GM23248 (cell line): ENCODE measurements at regions not wholly inside any gene's neighbourhood (a gene's known extent, or its start where the extent isn't known, plus 50 kb on each side); places are given as distances from the start of the nearest gene placed in this dataset.
"Not testable (repeated sequence)": the region's sequence is repeated elsewhere in the genome, so short reads cannot be mapped to it uniquely, and the experiment has no call there.

ENCODE experiments used
- DNase-seq: peaks from one replicate; pipeline ENCODE4 v3.0.0-alpha.2; 2015
- H2AFZ ChIP-seq: fragments of 200-600 bp; sonication (generic); 2 replicates; pipeline ENCODE4 v1.6.1; 2016; ENCODE audit warnings: antibody characterized with exemption
- H3F3A ChIP-seq: fragments of 200-600 bp; sonication (generic); 2 replicates; pipeline ENCODE4 v1.6.1; 2016; ENCODE audit warnings: mild to moderate bottlenecking, antibody characterized with exemption, mixed run types; ENCODE audit not compliant: insufficient read depth
- H3K27ac ChIP-seq: fragments of 200-600 bp; sonication (generic); 2 replicates; pipeline ENCODE4 v1.5.1; 2016; ENCODE audit warnings: mild to moderate bottlenecking
- H3K27me3 ChIP-seq: fragments of 200-600 bp; sonication (generic); replicated peaks from 2 replicates; pipeline ENCODE4 v1.6.1; 2016; ENCODE audit warnings: mild to moderate bottlenecking; ENCODE audit not compliant: insufficient read depth
- H3K36me3 ChIP-seq: fragments of 200-600 bp; sonication (generic); 2 replicates; pipeline ENCODE4 v1.6.1; 2016; ENCODE audit warnings: low read depth, mild to moderate bottlenecking
- H3K4me1 ChIP-seq: fragments of 200-600 bp; sonication (generic); 2 replicates; pipeline ENCODE4 v1.6.1; 2016; ENCODE audit warnings: mild to moderate bottlenecking; ENCODE audit not compliant: insufficient read depth
- H3K4me2 ChIP-seq: fragments of 200-600 bp; sonication (generic); one replicate; pipeline ENCODE4 v1.6.1; 2016; ENCODE audit warnings: mild to moderate bottlenecking; ENCODE audit not compliant: unreplicated experiment
- H3K4me3 ChIP-seq: fragments of 200-600 bp; sonication (generic); 2 replicates; pipeline ENCODE4 v1.5.1; 2016; ENCODE audit warnings: mild to moderate bottlenecking
- H3K79me2 ChIP-seq: fragments of 200-600 bp; sonication (generic); 2 replicates; pipeline ENCODE4 v1.6.1; 2016; ENCODE audit warnings: mild to moderate bottlenecking; ENCODE audit not compliant: insufficient read depth
- H3K9ac ChIP-seq: fragments of 200-600 bp; sonication (generic); 2 replicates; pipeline ENCODE4 v1.6.1; 2016; ENCODE audit warnings: mild to moderate bottlenecking
- H3K9me2 ChIP-seq: fragments of 200-600 bp; sonication (generic); 2 replicates; pipeline ENCODE4 v1.6.1; 2016; ENCODE audit warnings: mixed run types, mild to moderate bottlenecking, moderate library complexity; ENCODE audit not compliant: insufficient read depth
- H3K9me3 ChIP-seq: fragments of 200-600 bp; sonication (generic); one replicate; pipeline ENCODE4 v1.6.1; 2017; ENCODE audit warnings: low read depth
- H4K20me1 ChIP-seq: fragments of 200-600 bp; sonication (generic); 2 replicates; pipeline ENCODE4 v1.6.0; 2016; ENCODE audit not compliant: insufficient read depth
- EZH2 ChIP-seq: fragments of 200-600 bp; sonication (generic); IDR thresholded peaks from 2 replicates; pipeline ENCODE4 v1.6.1; 2018; ENCODE audit warnings: antibody characterized with exemption, mild to moderate bottlenecking; ENCODE audit not compliant: insufficient read depth, poor library complexity, severe bottlenecking
- EZH2phosphoT487 ChIP-seq: fragments of 200-600 bp; sonication (generic); IDR thresholded peaks from 2 replicates; pipeline ENCODE4 v1.6.1; 2018; ENCODE audit warnings: antibody characterized with exemption, moderate library complexity, mild to moderate bottlenecking, low read depth; ENCODE audit not compliant: insufficient read depth
- WGBS, 2 experiments: methylation state at CpG; one replicate each; pipeline ENCODE4 v1.1.6; 2015 to 2017; ENCODE audit warnings: low lambda C conversion rate in 2 of 2, low coverage in 1 of 2; ENCODE audit errors: missing lambda C conversion rate in 2 of 2; 5-methylcytosine and 5-hydroxymethylcytosine counted together
- in situ Hi-C: fragments of 300-500 bp; cut with MboI; formaldehyde crosslinking; loops from 2 replicates; pipeline ENCODE4 v1.15.0; 2020

DNA sequence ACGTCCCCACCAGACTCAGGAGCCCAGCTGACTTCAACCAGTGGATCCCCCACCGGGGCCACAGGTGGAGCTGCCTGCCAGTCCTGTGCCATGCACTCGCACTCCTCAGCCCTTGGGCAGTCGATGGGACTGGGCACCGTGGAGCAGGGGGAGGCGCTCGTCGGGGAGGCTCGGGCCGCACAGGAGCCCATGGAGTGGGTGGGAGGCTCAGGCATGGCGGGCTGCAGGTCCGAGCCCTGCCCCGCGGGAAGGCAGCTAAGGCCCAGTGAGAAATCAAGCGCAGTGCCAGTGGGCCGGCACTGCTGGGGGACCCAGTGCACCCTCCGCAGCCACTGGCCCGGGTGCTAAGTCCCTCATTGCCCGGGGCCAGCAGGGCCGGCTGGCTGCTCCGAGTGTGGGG is 52.3 kb upstream of the LRRC30 start:
- not testable (repeated sequence) for H3K4me2 ChIP-seq, H4K20me1 ChIP-seq, H3K79me2 ChIP-seq, H3K9me3 ChIP-seq, H3K9me2 ChIP-seq, H3K36me3 ChIP-seq, H2AFZ ChIP-seq, H3K27me3 ChIP-seq, H3K9ac ChIP-seq, H3K4me1 ChIP-seq, DNase-seq, H3K4me3 ChIP-seq, H3F3A ChIP-seq, H3K27ac ChIP-seq
- WGBS, 2 experiments: 81 to 89% methylated on average over 16 to 20 of the region's 21 CpGs
- in situ Hi-C loops: loop anchor here (10.0 to 25.0 kb wide), 3 partner anchors 144 to 616 kb away; no protein-coding TSS in a partner anchor

DNA sequence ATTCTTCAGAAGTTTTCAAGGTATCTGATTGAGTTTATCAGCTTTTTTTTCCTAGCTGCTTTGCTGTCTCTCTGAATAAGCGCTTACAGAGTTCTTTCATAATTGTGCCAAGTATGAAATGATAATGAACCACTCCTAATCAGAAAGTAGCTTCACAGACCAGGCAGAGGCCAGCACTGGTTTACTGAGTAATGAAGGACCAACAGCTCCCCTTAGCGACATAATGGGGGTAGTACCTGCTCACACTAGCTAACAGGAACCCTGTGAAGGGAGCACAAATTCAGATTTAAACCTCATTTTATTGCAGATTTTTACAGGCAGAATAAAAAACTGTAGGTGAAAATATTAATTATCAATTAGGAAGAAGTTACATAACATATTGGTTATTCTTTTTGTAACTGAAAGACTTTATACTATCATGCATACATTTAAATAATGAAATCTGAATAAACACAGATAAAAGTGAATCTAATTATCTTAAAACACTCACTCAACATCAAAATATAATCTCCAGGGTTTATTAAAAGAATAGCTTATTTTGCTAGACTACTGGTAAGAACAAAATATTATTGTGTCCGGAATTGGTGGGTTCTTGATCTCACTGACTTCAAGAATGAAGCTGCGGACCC is 53.7 kb upstream of the LRRC30 start:
- H3K27me3 ChIP-seq: peaks cover 6% of the 10 kb centered on the region
- H3K9me2 ChIP-seq: no peaks in the 10 kb centered on the region
- no peaks in the 10 kb centered on the region for H3K36me3 ChIP-seq
- H3F3A ChIP-seq: no peaks in the 10 kb centered on the region
- no peak overlapping the region for H3K4me2 ChIP-seq
- WGBS, 2 experiments: 44 to 48% methylated on average over 4 of the region's 4 CpGs
- no peaks in the 10 kb centered on the region for H3K4me1 ChIP-seq
- 0 out of 2 replicates have a peak overlapping the region, but pooled peaks have one; percentile 13 for H3K9ac ChIP-seq
- no peaks in the 10 kb centered on the region for H4K20me1 ChIP-seq
- H3K27ac ChIP-seq: no peak overlapping the region
- no peak for TF ChIP-seq EZH2
- TF ChIP-seq EZH2phosphoT487: no peak
- no peaks in the 10 kb centered on the region for H3K9me3 ChIP-seq
- DNase-seq: peak; percentile 86
- in situ Hi-C loops: loop anchor here (10.0 to 25.0 kb wide), 3 partner anchors 142 to 615 kb away; no protein-coding TSS in a partner anchor
- H3K79me2 ChIP-seq: no peaks in the 10 kb centered on the region
- H2AFZ ChIP-seq: peak overlapping the region; percentile 51
- no peak overlapping the region for H3K4me3 ChIP-seq

DNA sequence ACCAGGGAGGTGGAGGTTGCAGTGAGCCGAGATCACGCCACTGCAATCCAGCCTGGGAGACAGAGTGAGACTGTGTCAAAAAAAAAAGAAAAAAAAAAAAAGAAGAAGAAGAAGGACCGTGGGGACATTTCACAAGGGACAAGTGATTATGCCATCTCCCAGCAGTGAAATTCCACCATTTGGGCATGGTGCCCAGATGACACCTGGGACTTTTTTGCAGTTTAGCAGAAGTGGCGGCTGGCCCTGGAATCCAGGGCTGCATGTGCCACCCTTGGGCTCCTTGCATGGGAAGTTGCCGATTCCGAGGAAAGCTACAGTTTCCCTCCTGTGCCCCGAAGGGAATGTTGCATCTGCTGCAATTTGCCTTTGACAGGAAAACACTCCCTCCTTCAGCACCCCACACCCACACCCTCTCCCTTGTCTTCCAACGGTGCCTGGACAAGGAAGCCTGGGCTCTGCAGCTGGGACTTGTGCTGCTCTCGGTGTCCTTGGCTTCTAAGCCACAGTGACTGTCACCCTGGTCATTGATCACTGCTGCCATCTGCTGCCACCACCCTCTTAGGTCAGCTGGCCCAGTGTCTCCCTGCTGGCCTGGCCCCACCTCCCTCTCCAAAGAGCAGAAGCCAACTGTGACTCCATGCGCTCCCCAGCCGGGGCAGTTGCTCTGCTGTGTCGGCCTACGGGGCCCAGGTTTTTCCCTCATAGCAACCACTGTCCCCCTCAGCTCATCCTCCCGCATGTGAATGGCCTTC is 56.4 kb upstream of the LRRC30 start:
- Histone ChIP-seq H3K27ac (no peak overlapping the region), H3K9me2 (no peaks in the 10 kb centered on the region), H2AFZ (no peak overlapping the region), H3K4me3 (no peak overlapping the region), H3K4me2 (no peak overlapping the region), H3K9ac (no peak overlapping the region), H3K9me3 (no peaks in the 10 kb centered on the region), H3F3A (no peaks in the 10 kb centered on the region), H4K20me1 (no peaks in the 10 kb centered on the region), H3K4me1 (no peaks in the 10 kb centered on the region), H3K79me2 (no peaks in the 10 kb centered on the region), H3K27me3 (no peaks in the 10 kb centered on the region), H3K36me3 (no peaks in the 10 kb centered on the region)
- peak; percentile 36 for DNase-seq
- TF ChIP-seq EZH2: no peak
- no peak for TF ChIP-seq EZH2phosphoT487
- WGBS, 2 experiments: 59 to 63% methylated on average over 13 to 14 of the region's 14 CpGs
- in situ Hi-C loops: loop anchor here (10.0 to 25.0 kb wide), 3 partner anchors 140 to 612 kb away; no protein-coding TSS in a partner anchor

DNA sequence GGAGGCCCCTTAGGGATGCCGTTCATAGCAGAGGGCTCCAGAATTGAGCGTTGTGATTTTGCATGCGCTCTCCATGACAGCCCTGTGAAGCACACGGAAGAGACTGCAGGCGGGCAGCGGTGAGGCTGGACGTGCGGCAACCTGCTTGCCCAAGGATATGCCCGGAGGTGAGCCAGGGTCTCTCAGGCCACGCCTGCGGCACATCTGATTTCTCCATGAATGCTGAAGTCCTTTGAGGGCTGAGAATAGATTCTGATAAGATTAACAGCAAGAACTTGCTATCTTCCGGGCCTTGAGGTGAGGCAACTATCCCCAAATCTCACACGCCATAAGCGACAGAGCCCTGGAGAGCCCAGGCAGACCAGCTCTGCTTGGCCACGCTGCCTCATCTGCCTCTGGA is 55.6 kb upstream of the LAMA1 start:
- 97% methylated on average over 14 to 15 of the region's 15 CpGs for WGBS, 2 experiments

More for the DNA sequence above, 55.6 kb upstream of the LAMA1 start:
- Histone ChIP-seq H3K27ac (no peak overlapping the region), H3K27me3 (no peaks in the 10 kb centered on the region), H3K4me1 (no peaks in the 10 kb centered on the region), H3K9me2 (no peaks in the 10 kb centered on the region), H4K20me1 (no peaks in the 10 kb centered on the region), H3K36me3 (no peaks in the 10 kb centered on the region), H2AFZ (no peak overlapping the region), H3K4me2 (no peak overlapping the region), H3K9me3 (no peaks in the 10 kb centered on the region), H3K9ac (no peak overlapping the region), H3K4me3 (no peak overlapping the region), H3K79me2 (no peaks in the 10 kb centered on the region), H3F3A (no peaks in the 10 kb centered on the region)
- no peak for DNase-seq
- in situ Hi-C loops: loop anchor here (10.0 kb wide), 2 partner anchors 138 to 248 kb away; no protein-coding TSS in a partner anchor
- TF ChIP-seq EZH2: no peak
- no peak for TF ChIP-seq EZH2phosphoT487
